NCI-H460 (cell line): ENCODE measurements at regions not wholly inside any gene's neighbourhood (a gene's known extent, or its start where the extent isn't known, plus 50 kb on each side); places are given as distances from the start of the nearest gene placed in this dataset.

Experiments
- small RNA-seq, 2 experiments: library from RNA; depleted of rRNA; stranded (forward); fragments of <200 nt; gene quantifications; one replicate each; pipeline ENCODE3, GENCODE V24; 2014

Small RNAs in the stretch of these regions (small RNA-seq; reads per million reads assigned to genes)
- gene RNA5SP40, result 0 reads per million in 2 experiments
